GM18505 (cell line): ENCODE measurements at regions not wholly inside any gene's neighbourhood (a gene's known extent, or its start where the extent isn't known, plus 50 kb on each side); places are given as distances from the start of the nearest gene placed in this dataset.
A peak's percentile ranks its signal among the peaks of the same experiment; 100 is the strongest.

Experiments
- ATAC-seq: cut with Tn5 transposase; IDR thresholded peaks from one replicate; pipeline ENCODE4 v1.9.1; 2021; ENCODE audit not compliant: unreplicated experiment
- POLR2A ChIP-seq: IDR thresholded peaks from 4 replicates; pipeline ENCODE4 v1.6.1; 2011; ENCODE audit warnings: borderline replicate concordance; ENCODE audit not compliant: insufficient read depth, insufficient read length; ENCODE audit errors: extremely low read depth

DNA sequence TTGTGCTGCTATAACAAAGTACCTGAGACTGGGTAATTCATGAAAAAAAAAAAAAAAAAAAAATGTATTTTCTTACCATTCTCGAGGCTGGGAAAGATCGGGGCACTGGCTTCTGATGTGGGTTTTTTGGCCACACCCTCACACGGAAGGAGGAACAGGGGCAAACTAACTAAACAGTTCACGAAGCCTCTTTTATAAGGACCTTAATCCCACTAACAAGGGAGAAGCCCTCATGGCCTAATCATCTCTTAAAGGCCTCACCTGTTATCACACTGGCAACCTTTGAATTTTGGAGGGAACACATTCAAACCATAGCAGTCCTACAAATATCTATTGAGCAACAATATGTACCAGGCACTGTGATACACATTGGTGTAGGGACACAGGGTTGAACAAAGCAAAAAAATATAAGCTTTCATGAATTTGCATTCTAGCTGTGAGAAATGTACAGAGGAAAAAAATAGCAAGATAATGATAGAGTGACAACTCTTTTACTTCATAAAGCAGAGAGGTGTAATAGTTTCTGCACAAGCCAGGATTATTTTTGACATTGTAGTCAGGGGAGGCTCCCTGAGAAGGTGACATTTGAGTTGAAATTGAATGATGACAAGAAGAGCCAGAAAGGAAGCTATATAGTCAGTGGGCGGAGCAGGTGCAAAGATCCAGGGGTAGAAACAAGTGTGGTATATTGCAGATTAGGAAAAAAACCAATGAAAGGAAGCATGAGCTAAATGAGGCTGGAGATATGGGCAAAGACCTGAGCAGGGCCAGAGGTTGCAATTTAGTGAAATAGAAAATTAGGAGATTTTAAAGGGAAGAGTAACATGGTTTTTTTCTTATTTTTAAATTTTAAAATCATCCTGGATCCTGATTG, 68.1 kb upstream of the GRAMD2B start:
- no peak for ATAC-seq
- no peak for TF ChIP-seq POLR2A

DNA sequence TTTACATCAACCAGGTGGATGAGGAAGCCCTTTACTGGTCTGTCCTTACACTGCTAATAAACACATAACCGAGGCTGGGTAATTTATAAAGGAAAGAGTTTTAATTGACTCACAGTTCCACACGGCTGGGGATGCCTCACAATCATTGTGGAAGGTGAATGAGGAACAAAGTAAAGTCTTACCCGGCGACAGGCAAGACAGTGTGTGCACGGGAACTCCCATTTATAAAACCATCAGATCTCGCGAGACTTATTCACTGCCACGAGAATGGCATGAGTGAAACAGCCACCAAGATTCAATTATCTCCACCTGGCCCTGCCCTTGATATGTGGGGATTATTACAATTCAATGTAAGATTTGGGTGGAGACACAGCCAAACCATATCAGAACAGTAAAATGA, 67.3 kb upstream of the GRAMD2B start:
- TF ChIP-seq POLR2A, result no peak
- ATAC-seq, result peak; percentile 33

DNA sequence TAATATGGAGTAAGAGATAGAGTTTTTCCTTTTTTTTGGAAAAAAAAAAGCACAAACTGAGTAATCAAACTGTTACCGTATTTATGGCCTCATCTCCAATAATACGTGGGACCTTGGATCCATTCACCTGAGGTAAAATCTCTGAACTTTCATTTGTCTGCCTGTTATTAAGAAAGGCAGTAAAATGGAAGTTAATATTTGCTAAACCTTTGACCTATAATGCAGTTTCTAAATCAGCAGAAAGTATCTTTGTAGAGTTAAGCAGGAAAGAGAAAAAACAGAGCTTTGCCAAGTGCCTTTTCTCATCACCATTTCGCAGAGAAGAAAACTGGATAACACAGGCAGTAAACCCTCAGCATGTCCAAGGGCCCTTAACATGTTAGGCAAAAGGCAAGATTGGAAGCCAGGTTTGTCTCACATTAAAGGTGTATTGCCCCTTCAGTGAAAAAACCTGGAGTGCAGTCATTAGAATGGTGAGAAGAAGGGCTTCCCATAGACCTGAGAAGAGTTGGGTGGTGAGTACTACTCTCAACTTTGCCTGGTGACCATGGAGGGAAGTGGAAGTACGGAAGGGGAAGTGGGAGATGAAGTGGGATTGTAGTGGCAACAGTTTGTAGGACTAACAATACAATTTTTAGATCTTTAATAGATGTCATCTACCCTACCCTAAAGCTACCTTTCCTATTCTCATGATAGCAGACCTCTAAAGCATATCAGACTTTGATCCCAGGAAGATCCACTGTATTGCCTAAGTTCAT, 65.4 kb upstream of the GRAMD2B start:
- TF ChIP-seq POLR2A, result no peak
- no peak for ATAC-seq

DNA sequence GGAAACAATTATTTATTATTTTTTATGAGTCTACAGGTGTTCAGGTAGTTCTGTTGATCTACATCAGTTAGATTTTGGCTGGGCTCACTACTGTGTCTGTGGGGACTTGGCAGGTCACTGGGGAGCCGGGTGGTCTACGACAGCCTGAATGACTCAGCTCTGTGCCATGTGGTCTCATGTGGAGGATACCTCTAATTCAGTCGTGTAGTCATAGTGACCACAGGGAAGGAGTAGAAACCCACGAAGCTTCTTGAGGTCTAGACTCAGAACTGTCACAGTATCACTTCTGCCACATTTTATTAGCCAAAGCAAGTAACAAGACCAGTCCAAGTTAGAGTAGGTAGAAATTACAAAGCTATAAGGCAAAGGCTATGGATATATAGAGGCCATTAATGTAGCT, 64.7 kb upstream of the GRAMD2B start:
- ATAC-seq, result peak; percentile 84
- no peak for TF ChIP-seq POLR2A

DNA sequence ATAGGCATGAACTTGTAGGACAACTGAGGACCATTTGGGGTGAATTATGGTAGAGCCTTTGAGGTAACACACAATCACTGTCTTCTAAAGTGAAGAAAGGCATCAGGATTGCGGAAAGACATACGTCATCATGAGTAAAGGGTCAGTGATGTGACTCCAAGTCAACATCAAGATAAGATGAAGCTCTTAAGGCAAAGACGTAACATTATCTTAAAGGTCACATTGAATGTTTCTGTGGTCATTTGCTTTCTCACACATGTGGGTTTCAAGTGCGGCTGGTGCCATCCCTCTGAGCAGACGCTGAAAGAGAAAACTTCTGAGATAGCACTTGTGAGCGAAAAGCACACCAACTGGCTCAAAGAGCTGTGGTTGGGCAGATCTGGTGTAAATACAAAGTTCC, 63.3 kb upstream of the GRAMD2B start:
- no peak for ATAC-seq
- TF ChIP-seq POLR2A, result no peak

DNA sequence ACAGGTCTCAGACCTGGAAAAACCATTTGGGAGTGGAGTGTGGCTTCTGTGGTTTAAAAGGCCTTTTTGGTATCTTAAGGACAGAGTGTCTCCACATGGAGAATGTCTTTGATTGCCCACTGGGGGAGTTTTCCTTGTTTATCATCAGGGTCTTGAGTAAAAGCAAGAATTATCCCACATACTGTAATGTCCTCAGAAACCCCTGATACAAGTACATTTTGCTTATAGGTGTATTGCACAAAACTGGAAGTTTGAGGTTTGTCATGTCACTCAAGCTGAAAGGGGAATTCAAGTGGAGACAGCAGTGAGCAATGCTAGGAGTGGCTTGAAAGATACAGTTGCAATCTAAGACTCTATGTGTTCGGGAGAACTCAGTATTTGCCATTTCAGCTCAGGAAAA, 62.7 kb upstream of the GRAMD2B start:
- TF ChIP-seq POLR2A, result no peak
- ATAC-seq, result no peak

DNA sequence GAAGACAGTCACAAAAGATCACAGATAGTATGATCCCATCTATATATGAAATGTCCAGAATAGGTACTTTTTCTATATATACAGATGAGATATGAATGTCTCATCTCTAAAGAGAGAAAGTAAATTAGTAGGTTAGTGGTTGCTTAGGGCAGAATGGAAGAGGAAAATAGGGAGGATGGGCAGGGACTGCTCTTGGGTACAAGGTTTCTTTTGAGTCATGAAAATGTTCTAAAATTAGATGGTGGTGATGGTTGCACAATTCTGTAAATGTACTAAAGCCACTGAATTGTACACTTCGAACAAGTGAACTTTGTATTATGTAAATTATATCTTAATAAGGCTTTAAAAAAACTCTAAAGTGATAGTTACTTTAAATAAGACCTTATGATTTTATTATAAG, 59.6 kb upstream of the GRAMD2B start:
- no peak for TF ChIP-seq POLR2A
- ATAC-seq, result no peak

DNA sequence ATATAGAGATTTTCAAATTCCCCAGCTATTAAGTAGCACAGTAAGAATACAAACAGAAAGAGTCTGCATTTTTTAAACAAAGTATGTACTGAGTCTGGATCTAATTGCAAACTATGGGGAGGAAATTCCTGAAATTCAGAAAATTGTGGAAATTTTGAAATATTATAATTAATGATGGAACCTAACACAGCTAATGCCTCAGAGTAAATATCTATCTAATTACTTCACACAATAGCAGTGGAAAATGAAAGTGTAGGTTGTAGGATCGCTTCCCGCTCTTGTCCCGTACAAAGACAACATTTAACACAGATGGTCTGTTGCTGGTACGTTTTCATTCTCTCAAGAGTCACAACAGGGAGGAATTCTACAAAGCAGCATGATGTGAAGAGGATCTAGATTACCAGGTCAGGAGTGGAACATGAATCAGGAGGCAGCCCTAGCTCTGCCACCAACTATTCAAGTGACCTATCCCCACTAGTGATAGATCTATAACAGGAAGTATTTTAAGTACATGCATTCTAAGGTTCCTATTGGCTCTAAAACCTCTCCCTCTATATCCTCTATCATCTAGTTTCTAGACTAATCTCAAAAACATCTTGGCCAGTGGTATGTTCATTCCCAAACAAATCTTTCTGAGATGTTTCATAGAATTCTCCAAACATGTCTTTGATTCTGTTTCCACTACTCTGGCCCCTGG, 58.9 kb upstream of the GRAMD2B start:
- ATAC-seq, result no peak
- no peak for TF ChIP-seq POLR2A

DNA sequence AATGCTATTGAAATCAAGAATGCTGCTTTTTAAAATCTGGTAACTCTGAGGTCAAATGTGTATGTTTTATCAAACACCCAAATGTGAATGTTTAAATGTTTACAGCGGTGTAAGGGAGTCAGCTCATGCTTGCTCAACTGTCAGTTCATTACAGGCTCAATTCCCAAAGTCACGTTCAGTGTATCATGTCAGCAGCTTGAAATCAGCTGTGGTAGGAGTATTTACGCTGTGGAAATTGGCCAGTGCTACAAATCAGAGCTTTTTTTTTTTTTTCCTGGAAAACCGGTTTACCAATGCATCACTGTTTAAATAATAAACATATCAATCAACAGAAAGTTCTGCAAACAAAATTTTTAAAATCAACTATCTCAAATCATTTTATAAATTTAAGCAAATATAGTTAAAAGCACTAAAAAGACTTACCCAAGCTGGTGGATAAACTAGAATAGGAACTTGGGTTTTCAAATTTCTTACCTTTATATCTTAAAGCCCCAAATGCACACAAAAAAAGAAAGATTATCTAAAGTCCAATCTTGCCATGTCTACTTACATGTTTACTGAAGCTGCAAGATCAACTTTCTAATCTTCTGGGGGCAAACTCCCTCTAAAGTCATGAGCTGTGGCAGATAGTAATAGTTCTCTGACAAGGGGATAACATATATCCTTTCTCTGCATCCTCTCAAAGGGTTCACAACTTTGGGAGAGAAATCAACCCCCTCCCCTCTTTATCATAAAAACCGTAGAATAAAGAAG, 57.6 kb upstream of the GRAMD2B start:
- TF ChIP-seq POLR2A, result no peak
- no peak for ATAC-seq

DNA sequence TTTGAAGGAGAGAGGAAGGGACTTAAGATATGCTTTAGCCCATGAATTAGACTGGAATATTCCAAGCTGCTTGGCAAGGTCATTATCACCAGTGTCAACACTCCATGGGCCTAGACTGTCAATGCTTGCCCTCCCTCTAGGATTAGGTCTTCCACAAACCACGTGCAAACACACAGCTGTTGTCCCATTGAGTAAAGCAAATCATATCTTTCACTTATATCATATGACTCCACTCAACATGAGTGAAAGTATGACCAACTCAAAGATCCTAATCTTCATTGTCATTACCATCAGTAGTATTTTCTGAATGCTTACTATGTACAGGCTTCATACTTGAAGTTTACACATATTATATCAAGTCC, 57.0 kb upstream of the GRAMD2B start:
- no peak for TF ChIP-seq POLR2A
- ATAC-seq, result no peak

DNA sequence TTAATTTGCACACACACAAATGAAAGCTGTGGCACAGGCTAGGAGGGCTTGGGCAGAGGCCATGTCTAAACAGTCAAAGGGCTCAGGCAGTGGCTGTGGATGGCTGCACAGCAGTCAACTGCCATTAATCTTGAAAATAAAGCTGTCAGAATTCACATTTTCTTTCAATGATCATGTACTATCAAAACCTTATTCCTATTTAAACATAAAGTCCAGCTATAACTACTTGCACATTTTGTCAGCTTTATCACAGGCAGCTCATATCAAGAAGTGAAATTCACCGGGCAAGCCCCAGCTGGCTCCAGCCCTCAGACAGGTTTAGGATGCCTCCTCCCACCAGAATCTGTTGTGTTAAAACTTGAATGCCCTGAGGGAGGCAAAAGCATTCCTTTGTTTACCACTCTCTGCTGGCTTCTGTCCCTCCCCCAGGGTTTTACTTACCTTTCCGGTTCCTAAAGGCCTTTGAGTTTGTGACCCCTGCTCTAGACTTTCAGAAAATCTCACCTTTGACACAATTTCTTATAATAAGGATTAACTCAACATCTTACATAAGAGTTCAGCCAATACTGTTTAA, 54.9 kb upstream of the GRAMD2B start:
- ATAC-seq, result no peak

DNA sequence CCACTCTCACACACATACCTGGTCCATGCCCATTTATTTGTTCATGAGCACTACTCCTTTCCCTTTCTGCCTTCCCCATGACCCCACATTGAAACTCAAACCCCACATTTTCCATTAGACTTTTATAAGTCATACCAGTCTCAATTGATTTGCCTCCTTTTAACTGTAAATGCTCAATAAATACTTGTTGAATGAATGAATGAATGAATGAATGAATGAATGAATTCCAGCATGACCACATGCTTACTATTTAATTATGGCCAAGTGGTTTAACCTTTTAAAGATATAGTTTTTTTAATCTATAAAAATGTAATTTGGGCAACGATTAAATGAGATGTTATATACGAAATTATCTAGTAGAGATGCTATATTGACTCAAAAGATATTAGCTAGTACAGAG, 54.1 kb upstream of the GRAMD2B start:
- ATAC-seq, result no peak
- no peak for TF ChIP-seq POLR2A

More for the DNA sequence above, 54.9 kb upstream of the GRAMD2B start:
- TF ChIP-seq POLR2A, result no peak
